SU-DHL-6 (cell line): ENCODE measurements at regions not wholly inside any gene's neighbourhood (a gene's known extent, or its start where the extent isn't known, plus 50 kb on each side); places are given as distances from the start of the nearest gene placed in this dataset.

Experiments
- CTCF ChIP-seq: fragments of 200-600 bp; sonication (generic); IDR thresholded peaks from one replicate; pipeline ENCODE4 v1.5.1; 2017; ENCODE audit warnings: antibody characterized with exemption, mild to moderate bottlenecking, low read length, moderate library complexity; ENCODE audit not compliant: insufficient read depth, poor library complexity, severe bottlenecking
- EZH2phosphoT487 ChIP-seq: fragments of 200-600 bp; sonication (generic), shearing (Covaris generic); conservative IDR thresholded peaks from 2 replicates; pipeline ENCODE4 v1.6.1; 2018; ENCODE audit warnings: mild to moderate bottlenecking, antibody characterized with exemption, low read length, moderate library complexity, mixed read lengths

- TF ChIP-seq CTCF = no peak
- no peak for TF ChIP-seq EZH2phosphoT487
These were observed 581.8 kb upstream of the SLITRK5 start for GRCh38 chr13:87089391-87089790.
